Endodermal cell (in vitro differentiated cells): ENCODE measurements at regions not wholly inside any gene's neighbourhood (a gene's known extent, or its start where the extent isn't known, plus 50 kb on each side); places are given as distances from the start of the nearest gene placed in this dataset.

Source experiments
- DNase-seq: peaks from one replicate; pipeline ENCODE4 v3.0.0-alpha.2; 2017
- H3K27ac ChIP-seq: 2 replicates; pipeline ENCODE4 v1.5.1; 2013; ENCODE audit warnings: mild to moderate bottlenecking, low read depth, low read length, moderate library complexity
- H3K27me3 ChIP-seq: 2 replicates; pipeline ENCODE4 v1.6.1; 2013; ENCODE audit warnings: mild to moderate bottlenecking, low read length, moderate library complexity; ENCODE audit not compliant: insufficient read depth, control insufficient read depth, poor library complexity, severe bottlenecking
- H3K36me3 ChIP-seq: 2 replicates; pipeline ENCODE4 v1.7.0; 2013; ENCODE audit warnings: mild to moderate bottlenecking, low read length, moderate library complexity; ENCODE audit not compliant: control insufficient read depth, insufficient read depth
- H3K4me1 ChIP-seq: one replicate; pipeline ENCODE4 v1.7.0; 2013; ENCODE audit warnings: low read length; ENCODE audit not compliant: control insufficient read depth, insufficient read depth
- H3K4me3 ChIP-seq: 2 replicates; pipeline ENCODE4 v1.5.1; 2013; ENCODE audit warnings: mild to moderate bottlenecking, low read length, moderate library complexity
- H3K9ac ChIP-seq: 2 replicates; pipeline ENCODE4 v1.6.1; 2013; ENCODE audit warnings: mild to moderate bottlenecking, low read length, moderate library complexity; ENCODE audit not compliant: poor library complexity, severe bottlenecking; ENCODE audit errors: extremely low read depth
- H3K9me3 ChIP-seq: 2 replicates; pipeline ENCODE4 v1.6.1; 2013; ENCODE audit warnings: mild to moderate bottlenecking, low read length, moderate library complexity; ENCODE audit not compliant: control insufficient read depth
- H3K27ac Mint-ChIP-seq: 2 replicates; pipeline ENCODE4 v1.8.0; 2020; ENCODE audit warnings: mixed read lengths
- H3K27me3 Mint-ChIP-seq: 2 replicates; pipeline ENCODE4 v1.8.0; 2021; ENCODE audit warnings: mild to moderate bottlenecking, mixed read lengths; ENCODE audit not compliant: insufficient read depth
- H3K36me3 Mint-ChIP-seq: 2 replicates; pipeline ENCODE4 v1.8.0; 2020; ENCODE audit warnings: low read depth, mixed read lengths
- H3K4me1 Mint-ChIP-seq: 2 replicates; pipeline ENCODE4 v1.8.0; 2020; ENCODE audit warnings: mixed read lengths
- H3K4me3 Mint-ChIP-seq: 2 replicates; pipeline ENCODE4 v1.8.0; 2020; ENCODE audit warnings: mild to moderate bottlenecking, moderate library complexity, mixed read lengths
- H3K9me3 Mint-ChIP-seq: 2 replicates; pipeline ENCODE4 v1.8.0; 2020; ENCODE audit warnings: mild to moderate bottlenecking, mixed read lengths
- WGBS, 2 experiments: methylation state at CpG; one replicate each; pipeline versions ENCODE4 v1.1.5 to v1.1.7; 2013; ENCODE audit warnings: missing lambda C conversion rate in 2 of 2, mixed read lengths in 1 of 2; ENCODE audit not compliant: insufficient coverage in 1 of 2, insufficient read length in 1 of 2; 5-methylcytosine and 5-hydroxymethylcytosine counted together
- TF ChIP-seq, protein P1 (sequence below): fragments of 200-600 bp; sonication (generic); conservative IDR thresholded peaks from 2 replicates; pipeline ENCODE4 v1.5.0; 2021; ENCODE audit warnings: antibody characterized with exemption, mild to moderate bottlenecking

DNA sequence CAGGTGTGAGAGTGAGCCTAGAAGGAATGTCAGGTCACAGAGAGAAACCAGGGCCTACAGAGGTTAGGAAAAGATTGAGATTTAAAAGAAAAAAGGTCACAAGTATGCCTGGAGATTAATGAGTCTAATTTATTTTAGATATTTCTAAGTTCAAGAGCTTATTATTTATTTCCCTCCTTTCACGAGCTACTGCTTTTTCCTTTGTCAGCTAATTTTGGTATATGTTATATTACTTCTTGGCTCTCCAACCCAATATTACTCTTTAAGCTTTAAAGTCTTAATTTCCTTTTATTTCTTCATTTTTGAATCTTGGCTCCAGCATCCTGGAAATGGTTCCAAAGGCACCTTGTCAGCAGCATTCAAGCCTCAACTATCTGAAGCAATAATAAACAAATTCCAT, 109.5 kb upstream of the MIS18BP1 start:
- TF ChIP-seq, protein P1, sequence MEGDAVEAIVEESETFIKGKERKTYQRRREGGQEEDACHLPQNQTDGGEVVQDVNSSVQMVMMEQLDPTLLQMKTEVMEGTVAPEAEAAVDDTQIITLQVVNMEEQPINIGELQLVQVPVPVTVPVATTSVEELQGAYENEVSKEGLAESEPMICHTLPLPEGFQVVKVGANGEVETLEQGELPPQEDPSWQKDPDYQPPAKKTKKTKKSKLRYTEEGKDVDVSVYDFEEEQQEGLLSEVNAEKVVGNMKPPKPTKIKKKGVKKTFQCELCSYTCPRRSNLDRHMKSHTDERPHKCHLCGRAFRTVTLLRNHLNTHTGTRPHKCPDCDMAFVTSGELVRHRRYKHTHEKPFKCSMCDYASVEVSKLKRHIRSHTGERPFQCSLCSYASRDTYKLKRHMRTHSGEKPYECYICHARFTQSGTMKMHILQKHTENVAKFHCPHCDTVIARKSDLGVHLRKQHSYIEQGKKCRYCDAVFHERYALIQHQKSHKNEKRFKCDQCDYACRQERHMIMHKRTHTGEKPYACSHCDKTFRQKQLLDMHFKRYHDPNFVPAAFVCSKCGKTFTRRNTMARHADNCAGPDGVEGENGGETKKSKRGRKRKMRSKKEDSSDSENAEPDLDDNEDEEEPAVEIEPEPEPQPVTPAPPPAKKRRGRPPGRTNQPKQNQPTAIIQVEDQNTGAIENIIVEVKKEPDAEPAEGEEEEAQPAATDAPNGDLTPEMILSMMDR = no peak
- H3K9ac ChIP-seq = no peak overlapping the region
- Mint-ChIP-seq H3K27ac (no peak overlapping the region), H3K9me3 (no peaks in the 10 kb centered on the region), H3K36me3 (no peaks in the 10 kb centered on the region), H3K4me3 (no peak overlapping the region), H3K27me3 (no peaks in the 10 kb centered on the region), H3K4me1 (no peaks in the 10 kb centered on the region)
- H3K36me3 ChIP-seq = no peaks in the 10 kb centered on the region
- WGBS, 2 experiments = no CpG with 5 or more reads among the region's 1 CpG
- H3K27me3 ChIP-seq = no peaks in the 10 kb centered on the region
- H3K9me3 ChIP-seq = no peaks in the 10 kb centered on the region
- no peak for DNase-seq
- no peaks in the 10 kb centered on the region for H3K4me1 ChIP-seq
- H3K27ac ChIP-seq = no peak overlapping the region
- H3K4me3 ChIP-seq = no peak overlapping the region

DNA sequence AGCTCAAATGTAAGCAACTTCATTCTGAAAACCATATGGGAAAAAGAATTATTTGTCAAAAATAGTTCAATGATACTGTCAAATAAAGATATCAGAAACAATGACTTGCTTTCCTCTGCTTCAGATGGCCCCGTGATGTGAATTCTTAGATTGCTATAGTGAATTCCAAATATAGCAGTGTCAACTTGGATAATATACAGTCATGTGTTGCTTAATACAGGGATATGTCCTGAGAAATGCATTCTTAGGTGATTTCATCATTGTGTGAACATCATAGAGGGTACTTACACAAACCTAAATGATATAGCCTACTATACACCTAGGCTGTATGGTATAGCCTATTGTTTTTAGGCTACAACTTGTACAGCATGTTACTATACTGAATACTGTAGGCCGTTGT, 108.7 kb upstream of the MIS18BP1 start:
- Mint-ChIP-seq H3K27me3 (no peaks in the 10 kb centered on the region), H3K4me1 (no peaks in the 10 kb centered on the region), H3K4me3 (no peak overlapping the region), H3K27ac (no peak overlapping the region), H3K9me3 (no peaks in the 10 kb centered on the region), H3K36me3 (no peaks in the 10 kb centered on the region)
- Histone ChIP-seq H3K4me3 (no peak overlapping the region), H3K36me3 (no peaks in the 10 kb centered on the region), H3K9ac (no peak overlapping the region), H3K9me3 (no peaks in the 10 kb centered on the region), H3K27me3 (no peaks in the 10 kb centered on the region), H3K27ac (no peak overlapping the region), H3K4me1 (no peaks in the 10 kb centered on the region)
- TF ChIP-seq, protein P1 = no peak
- no peak for DNase-seq
- WGBS, 2 experiments = 91% methylated on average over 1 of the region's 2 CpGs; no CpG with 5 or more reads in 1 of the 2 experiments

DNA sequence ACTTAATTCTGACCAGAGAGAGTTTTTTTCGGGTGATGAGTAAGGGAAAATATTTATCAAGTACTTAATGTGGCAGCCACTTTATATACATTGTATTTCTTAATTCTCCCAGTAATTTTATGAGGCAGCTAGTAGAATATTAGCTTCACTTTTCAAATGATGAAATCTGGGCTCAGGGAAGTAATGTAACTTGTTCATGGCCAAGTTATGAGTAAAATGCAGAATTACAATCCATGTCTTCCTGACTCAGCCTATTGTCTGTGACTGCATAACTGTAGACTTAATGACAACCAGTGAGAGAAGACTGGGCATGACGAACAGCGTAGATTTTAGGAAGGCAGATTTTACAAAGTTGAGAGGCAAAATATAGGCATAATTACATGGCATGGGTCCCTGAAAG, 106.7 kb upstream of the MIS18BP1 start:
- Mint-ChIP-seq H3K4me1 (no peaks in the 10 kb centered on the region), H3K9me3 (no peaks in the 10 kb centered on the region), H3K36me3 (no peaks in the 10 kb centered on the region), H3K4me3 (no peak overlapping the region), H3K27ac (no peak overlapping the region), H3K27me3 (no peaks in the 10 kb centered on the region)
- Histone ChIP-seq H3K4me3 (no peak overlapping the region), H3K9ac (no peak overlapping the region), H3K4me1 (no peaks in the 10 kb centered on the region), H3K27ac (no peak overlapping the region), H3K27me3 (no peaks in the 10 kb centered on the region), H3K36me3 (no peaks in the 10 kb centered on the region), H3K9me3 (no peaks in the 10 kb centered on the region)
- TF ChIP-seq, protein P1 = no peak
- DNase-seq = no peak
- 85% methylated on average over 2 to 3 of the region's 3 CpGs for WGBS, 2 experiments
